RKO (cell line): ENCODE measurements at regions not wholly inside any gene's neighbourhood (a gene's known extent, or its start where the extent isn't known, plus 50 kb on each side); places are given as distances from the start of the nearest gene placed in this dataset.

Experiments
- DNase-seq: peaks from one replicate; pipeline ENCODE4 v3.0.0-alpha.2; 2016; ENCODE audit warnings: low spot score

DNA sequence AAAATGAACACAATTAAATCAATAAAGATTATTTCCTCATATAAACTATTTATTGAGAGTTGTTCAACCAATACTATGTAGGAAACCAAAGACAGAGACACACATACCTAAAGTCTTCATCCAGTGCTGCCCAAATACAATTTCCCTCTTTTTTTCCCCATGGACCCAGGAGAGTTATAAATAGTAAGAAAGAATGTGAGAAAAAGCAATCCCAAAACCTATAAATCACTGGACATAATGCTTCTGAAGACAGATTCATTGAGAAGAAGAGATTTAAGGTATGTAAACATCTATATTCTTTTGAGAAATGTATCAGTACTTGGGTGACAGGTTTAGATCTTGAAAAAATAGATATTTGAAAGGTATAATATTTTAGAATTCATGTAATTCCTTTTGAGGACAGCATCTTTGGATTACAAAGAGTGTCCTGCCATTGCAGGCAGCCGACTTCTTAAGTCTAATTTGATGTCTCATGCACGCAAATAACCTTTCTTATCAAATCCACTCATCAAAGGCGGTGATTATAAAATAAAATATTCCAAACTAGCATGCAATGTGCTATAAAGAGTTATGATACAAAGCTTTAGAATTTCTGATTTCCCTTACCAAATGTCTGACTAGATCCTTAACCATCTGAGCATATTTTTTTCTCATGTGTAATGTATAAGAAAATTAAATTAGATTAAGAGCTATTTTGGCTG, 739.4 kb downstream of the LIG4 start:
- DNase-seq: no peak

DNA sequence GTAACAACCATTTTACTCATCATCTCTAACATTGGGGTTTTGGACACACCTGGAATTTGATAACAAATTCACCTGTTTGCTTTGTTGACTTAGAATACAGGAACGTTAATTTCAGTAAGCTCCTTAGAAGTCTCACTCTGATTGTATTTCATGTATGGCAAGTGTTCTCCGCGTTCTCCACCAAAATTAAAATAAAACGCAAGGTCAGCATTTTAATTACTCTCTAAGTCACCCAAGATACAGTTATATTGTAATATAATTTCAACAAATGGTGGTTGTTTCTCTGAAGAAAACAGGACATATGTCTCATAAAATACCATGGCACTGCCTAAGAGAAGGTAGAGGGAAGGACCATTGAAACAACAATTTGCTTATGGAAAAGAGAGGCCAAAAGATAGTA, 742.1 kb downstream of the LIG4 start:
- no peak for DNase-seq

DNA sequence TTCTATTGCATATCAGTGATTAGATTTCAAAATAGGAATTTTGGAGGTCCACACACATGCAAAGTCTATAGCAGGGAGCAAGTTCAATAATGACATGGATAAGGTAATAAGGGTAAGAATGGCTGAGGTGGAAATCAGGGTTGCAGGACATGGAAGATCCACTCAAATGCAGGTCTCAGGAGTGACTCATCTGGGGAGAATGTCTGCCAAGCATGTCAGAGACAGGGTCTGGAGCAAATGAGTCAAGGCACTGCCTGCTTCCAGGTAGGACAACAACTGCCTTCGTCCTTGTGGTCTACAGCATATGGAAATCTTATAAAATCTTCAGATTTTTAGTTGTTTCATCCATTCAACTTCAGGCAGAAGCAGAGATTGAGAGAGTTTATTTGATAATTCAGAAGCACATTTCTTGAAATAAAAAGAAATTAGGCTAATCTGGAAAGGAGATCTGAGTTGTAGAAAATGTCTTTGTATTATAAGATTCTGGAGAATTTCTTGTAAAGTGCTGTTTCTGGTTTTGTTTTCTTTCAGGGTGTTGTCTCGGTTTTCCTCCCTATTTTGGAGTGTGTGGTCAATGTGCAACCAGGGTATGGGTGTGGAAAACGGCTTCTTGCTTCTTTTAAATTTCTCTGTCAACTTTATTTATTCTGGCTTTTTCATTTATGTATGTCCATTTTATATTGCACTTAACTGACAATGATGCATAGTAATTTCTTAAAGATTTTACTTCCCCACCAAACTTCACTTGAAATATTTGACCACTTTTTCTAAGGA, 748.8 kb downstream of the LIG4 start:
- DNase-seq: no peak

- no peak for DNase-seq
These were observed 752.8 kb downstream of the LIG4 start for GRCh38 chr13:107462501-107462900.

DNA sequence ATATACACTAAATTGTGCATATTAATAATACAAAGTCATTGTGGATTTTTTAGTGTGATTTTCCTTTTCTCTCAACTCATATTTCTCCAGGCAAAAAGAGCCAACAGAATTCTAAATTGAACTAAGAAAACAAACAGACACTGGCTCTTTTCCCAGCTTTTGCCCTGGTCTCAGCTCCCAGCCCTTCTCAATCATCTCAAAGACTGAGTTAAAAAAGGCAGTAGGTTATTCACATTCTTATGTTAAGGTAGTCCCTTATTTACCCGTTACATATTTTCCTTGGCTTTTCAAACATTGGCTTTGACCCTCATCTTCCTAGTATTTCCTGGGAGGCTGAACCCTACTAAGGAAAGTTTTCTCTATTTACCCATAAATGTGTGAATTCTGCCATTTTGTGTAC, 753.6 kb downstream of the LIG4 start:
- DNase-seq: no peak

- no peak for DNase-seq
These were observed 755.9 kb downstream of the LIG4 start for GRCh38 chr13:107459430-107459829.

- no peak for DNase-seq
These were observed 757.1 kb downstream of the LIG4 start for GRCh38 chr13:107458269-107458668.

GRCh38 chr13:107457686-107458085, 757.6 kb downstream of the LIG4 start:
- DNase-seq: no peak

DNA sequence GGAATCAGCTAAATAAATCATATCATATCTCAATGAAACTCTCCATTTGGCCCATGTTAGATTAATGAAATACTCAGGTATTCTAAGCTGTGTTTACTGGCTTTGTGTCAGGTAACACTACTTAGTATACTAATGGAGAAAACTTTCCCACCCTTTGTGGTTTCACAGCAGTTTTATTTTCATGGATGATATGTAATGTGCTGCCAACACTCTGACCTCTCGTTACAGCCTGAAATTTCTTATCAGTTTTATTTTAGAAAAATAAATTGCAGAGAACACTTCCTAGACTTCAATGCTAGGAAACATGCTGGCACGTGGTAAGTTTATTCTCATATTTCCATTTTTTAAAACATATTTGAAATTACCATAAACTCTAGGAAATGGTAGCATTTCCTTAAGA, 758.9 kb downstream of the LIG4 start:
- DNase-seq: no peak

DNA sequence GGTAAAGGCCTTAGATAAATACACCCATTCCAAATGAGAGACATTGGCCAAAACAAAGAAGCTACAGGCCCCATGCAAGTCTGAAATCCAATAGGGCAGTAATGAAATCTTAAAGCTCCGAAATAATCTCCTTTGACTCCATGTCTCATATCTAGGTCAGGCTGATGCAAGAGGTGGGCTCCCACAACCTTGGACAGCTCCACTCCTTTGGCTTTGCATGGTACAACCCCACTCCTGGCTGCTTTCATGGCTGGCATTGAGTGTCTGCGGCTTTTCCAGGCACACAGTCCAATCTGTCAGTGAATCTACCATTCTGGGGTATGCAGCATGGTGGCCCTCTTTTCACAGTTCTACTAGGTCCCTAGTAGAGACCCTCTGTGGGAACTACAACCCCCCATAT, 762.5 kb downstream of the LIG4 start:
- DNase-seq: no peak

DNA sequence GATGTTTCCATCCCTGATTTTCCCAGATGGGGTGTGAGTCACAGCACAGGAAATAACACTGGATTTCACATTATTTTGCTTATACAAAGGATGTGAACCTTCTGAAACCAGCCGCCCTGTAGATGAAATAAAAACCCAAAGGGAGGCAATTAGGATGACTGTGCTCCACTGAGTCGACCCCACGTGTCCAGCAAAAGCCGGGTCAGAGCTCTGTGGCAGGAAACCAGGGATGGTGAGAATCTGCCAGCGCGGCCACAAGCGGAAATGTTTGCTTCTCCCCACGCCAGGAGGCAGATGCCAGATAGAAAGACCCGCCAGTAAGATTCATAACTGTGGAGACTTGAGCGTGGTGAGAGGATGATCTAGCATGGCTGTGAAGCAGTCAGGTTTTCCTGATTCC, 764.4 kb downstream of the LIG4 start:
- DNase-seq: peak; percentile 5

- no peak for DNase-seq
These were observed 764.9 kb downstream of the LIG4 start for GRCh38 chr13:107450431-107450830.

DNA sequence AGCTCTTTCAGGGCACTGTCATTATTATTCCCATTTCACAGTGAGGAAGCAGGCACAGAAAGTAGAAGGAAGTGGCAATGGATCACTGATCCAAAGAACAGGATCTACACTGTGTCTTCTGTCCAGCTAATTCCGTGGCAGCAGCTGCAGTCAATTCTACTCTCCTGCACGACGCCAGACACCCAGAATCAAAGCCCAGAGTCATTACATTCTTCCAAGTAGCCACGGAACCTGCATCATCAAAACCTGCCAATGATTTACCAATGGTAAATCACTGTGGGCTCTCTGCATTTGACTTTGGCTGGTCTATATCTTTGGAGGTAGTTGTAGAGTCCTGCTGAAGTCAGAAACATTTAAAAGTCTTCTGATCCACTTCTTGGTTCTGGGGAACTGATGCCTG, 767.7 kb downstream of the LIG4 start:
- no peak for DNase-seq

DNA sequence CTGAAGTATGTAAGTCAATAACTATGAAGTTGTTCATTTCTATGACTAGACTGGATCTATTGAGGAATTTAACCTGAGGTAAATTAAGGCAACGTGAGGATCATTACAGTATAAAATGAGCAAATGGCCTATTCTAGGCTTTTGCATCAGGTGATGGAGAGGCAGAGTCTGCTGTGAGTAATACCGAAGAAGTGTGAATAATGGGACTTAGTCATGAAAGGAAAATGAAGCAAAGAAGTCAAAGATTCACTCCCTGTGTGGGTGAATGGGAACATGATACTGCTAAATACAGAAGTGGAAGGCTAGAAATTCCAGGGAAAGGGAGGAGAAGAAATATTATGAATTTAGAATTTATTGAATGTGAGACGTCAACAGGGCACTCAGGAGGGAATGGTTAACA, 774.1 kb downstream of the LIG4 start:
- peak; percentile 62 for DNase-seq

DNA sequence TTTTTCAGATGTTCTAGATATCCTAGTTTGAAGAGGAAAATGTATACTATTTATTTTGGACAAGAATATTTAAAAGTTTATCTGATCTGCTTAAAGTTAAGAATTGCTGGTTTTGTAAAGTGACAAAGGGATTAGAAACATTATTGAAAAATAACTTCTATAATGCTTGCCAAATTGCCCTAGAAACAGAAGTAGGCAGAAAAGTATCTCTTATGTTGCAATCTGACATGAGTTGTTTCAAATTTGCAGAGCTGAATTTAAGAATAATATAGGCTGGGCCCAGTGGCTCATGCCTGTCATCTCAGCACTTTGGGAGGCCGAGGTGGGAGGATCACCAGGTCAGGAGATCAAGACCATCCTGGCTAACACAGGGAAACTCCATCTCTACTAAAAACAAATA, 777.1 kb downstream of the LIG4 start:
- no peak for DNase-seq

GRCh38 chr13:107434347-107434746, 781.0 kb downstream of the LIG4 start:
- no peak for DNase-seq

DNA sequence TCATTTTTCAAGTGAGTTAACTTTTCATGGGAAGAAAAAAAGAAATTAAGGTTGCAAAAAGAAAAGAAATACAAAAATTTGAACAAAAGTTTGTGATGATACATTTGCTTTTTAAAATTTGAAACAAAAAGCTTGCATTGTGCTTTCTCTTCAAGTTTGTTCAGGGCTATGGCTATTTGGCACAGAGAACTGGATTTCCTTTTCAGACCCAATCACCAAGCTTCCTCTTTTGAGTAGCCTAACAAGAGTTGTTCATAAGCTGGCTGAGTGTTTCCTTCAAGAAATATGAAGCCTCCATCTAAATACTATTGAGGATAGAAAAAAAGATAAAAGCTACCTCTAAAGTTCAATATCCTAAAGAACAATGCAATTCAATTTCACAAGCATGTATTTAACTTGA, 787.8 kb downstream of the LIG4 start:
- no peak for DNase-seq

- no peak for DNase-seq
These were observed 792.9 kb downstream of the LIG4 start for GRCh38 chr13:107422421-107422820.

DNA sequence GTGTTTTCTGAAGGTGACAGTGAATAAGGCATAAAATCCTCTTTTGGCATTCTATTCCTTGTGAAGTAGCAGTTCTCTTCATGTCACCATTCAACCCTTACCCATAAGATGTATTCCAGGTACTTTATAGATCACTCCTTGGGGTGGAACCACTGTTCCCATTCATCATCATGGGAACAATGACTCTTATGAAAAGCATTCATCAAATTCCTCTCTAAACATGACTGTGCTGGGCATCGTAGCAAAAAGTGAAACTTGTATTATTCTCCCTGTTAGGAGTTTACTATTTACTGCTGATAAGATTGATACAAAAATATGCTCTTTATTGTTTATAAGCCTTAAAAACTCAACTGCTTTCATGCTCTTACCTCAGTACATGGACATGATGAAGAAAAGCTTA, 793.4 kb downstream of the LIG4 start:
- DNase-seq: no peak

GRCh38 chr13:107421028-107421427, 794.3 kb downstream of the LIG4 start:
- DNase-seq: no peak

- no peak for DNase-seq
These were observed 802.3 kb downstream of the LIG4 start for GRCh38 chr13:107413005-107413404.

GRCh38 chr13:107407074-107407473, 808.3 kb downstream of the LIG4 start:
- no peak for DNase-seq

GRCh38 chr13:107395927-107396662, 819.2 kb downstream of the LIG4 start:
- no peak for DNase-seq
